ENCODE measurements at regions not wholly inside any gene's neighbourhood (a gene's known extent, or its start where the extent isn't known, plus 50 kb on each side); places are given as distances from the start of the nearest gene placed in this dataset.
"Not testable (repeated sequence)": the region's sequence is repeated elsewhere in the genome, so short reads cannot be mapped to it uniquely, and the experiment has no call there.

DNA sequence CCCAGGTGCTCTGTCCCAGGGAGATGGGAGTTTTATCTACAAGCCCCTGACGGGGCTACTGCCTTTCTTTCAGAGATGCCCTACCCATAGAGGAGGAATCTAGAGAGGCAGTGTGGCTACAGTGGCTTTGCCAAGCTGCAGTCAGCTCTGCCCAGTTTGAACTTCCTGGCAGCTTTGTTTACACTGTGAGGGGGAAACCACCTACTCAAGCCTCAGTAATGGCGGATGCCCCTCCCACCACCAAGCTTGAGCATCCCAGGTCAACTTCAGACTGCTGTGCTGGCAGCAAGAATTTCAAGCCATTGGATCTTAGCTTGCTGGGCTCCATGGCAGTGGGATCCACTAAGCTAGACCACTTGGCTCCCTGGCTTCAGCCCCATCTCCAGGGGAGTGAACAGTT, 53.1 kb upstream of the TMEM252 start:
- not testable (repeated sequence) for TF ChIP-seq CTCF, EP300, POLR2A, POLR2AphosphoS5 (IDR thresholded peaks at IDR 0.05)
